A673 (cell line): ENCODE measurements at regions not wholly inside any gene's neighbourhood (a gene's known extent, or its start where the extent isn't known, plus 50 kb on each side); places are given as distances from the start of the nearest gene placed in this dataset.
"Not testable (repeated sequence)": the region's sequence is repeated elsewhere in the genome, so short reads cannot be mapped to it uniquely, and the experiment has no call there.

Source experiments
- BruUV-seq: library from RNA; stranded (reverse); fragments of 400-500 nt; replicated peaks from 2 replicates; lab custom pipeline; 2021; lab: Mats Ljungman, UMichigan
- CTCF ChIA-PET: fragments of 300-600 bp; sonication (Branson Sonifier 250); formaldehyde crosslinking; loops from one replicate; lab custom pipeline; 2022; ENCODE audit warnings: antibody characterized with exemption; lab: Charles Lee
- POLR2A ChIA-PET: fragments of 300-600 bp; sonication (Branson Sonifier 250); formaldehyde crosslinking; loops from one replicate; lab custom pipeline; 2022; ENCODE audit warnings: antibody characterized with exemption; ENCODE audit not compliant: low non-redundant PET; lab: Charles Lee
- DNase-seq: peaks from one replicate; pipeline ENCODE4 v3.0.0-alpha.2; 2015; ENCODE audit warnings: low spot score
- H3K27ac ChIP-seq: fragments of 200-600 bp; sonication (generic); 2 replicates; pipeline ENCODE4 v1.5.1; 2016; ENCODE audit warnings: mixed run types, low read depth, mild to moderate bottlenecking, mixed read lengths, antibody characterized with exemption, low read length; ENCODE audit not compliant: poor library complexity, severe bottlenecking
- H3K27me3 ChIP-seq: fragments of 200-600 bp; sonication (generic); replicated peaks from 2 replicates; pipeline ENCODE4 v1.6.1; 2017; ENCODE audit warnings: mixed run types, low read depth, mild to moderate bottlenecking, mixed read lengths, antibody characterized with exemption, low read length; ENCODE audit not compliant: insufficient read depth, poor library complexity
- H3K36me3 ChIP-seq: fragments of 200-600 bp; sonication (generic); 2 replicates; pipeline ENCODE4 v1.6.1; 2016; ENCODE audit warnings: mixed run types, mild to moderate bottlenecking, mixed read lengths, antibody characterized with exemption, low read length; ENCODE audit not compliant: insufficient read depth, poor library complexity, severe bottlenecking
- H3K4me1 ChIP-seq: fragments of 200-600 bp; sonication (generic); 2 replicates; pipeline ENCODE4 v1.6.1; 2017; ENCODE audit warnings: mixed run types, mild to moderate bottlenecking, mixed read lengths, antibody characterized with exemption, low read length; ENCODE audit not compliant: insufficient read depth, poor library complexity, severe bottlenecking
- H3K4me3 ChIP-seq: fragments of 200-600 bp; sonication (generic); 2 replicates; pipeline ENCODE4 v1.5.1; 2016; ENCODE audit warnings: low read depth, mixed run types, mild to moderate bottlenecking, mixed read lengths, low read length; ENCODE audit not compliant: poor library complexity, severe bottlenecking
- H3K9me3 ChIP-seq: fragments of 200-600 bp; sonication (generic); 2 replicates; pipeline ENCODE4 v1.6.1; 2016; ENCODE audit warnings: mixed run types, low read depth, mild to moderate bottlenecking, mixed read lengths, antibody characterized with exemption, low read length; ENCODE audit not compliant: poor library complexity, severe bottlenecking
- CTCF ChIP-seq: fragments of 300-800, 200-600 bp; sonication (generic); conservative IDR thresholded peaks from 2 replicates; pipeline ENCODE4 v1.5.1; 2017; ENCODE audit warnings: low read depth, mild to moderate bottlenecking, antibody characterized with exemption, low read length, moderate library complexity, mixed read lengths
- EZH2 ChIP-seq: fragments of 200-600 bp; sonication (generic); IDR thresholded peaks from 2 replicates; pipeline ENCODE4 v1.6.1; 2017; ENCODE audit warnings: borderline replicate concordance, low read depth, mild to moderate bottlenecking, mixed read lengths, antibody characterized with exemption, low read length; ENCODE audit not compliant: poor library complexity, severe bottlenecking
- intact Hi-C: fragments of 100-400 bp; cut with micrococcal nuclease; formaldehyde crosslinking; loops from one replicate; pipeline ENCODE4 v1.10.0; 2022; ENCODE audit not compliant: unreplicated experiment

GRCh38 chr2:236833501-236834073, 252.1 kb upstream of the COPS8 start:
- no peak for DNase-seq
- BruUV-seq, result no TSS peak
- H3K4me3 ChIP-seq, result no peak overlapping the region
- no peak for TF ChIP-seq EZH2
- TF ChIP-seq CTCF, result no peak
- intact Hi-C loops, result no loop called here
- POLR2A ChIA-PET, result no interaction called here
- H3K27ac ChIP-seq, result no peak overlapping the region
- H3K4me1 ChIP-seq, result no peaks in the 10 kb centered on the region
- no peaks in the 10 kb centered on the region for H3K9me3 ChIP-seq
- CTCF ChIA-PET, result no interaction called here
- no peaks in the 10 kb centered on the region for H3K27me3 ChIP-seq
- no peaks in the 10 kb centered on the region for H3K36me3 ChIP-seq

GRCh38 chr2:236834284-236834683, 251.4 kb upstream of the COPS8 start:
- Histone ChIP-seq H3K4me1 (no peaks in the 10 kb centered on the region), H3K4me3 (no peak overlapping the region), H3K36me3 (no peaks in the 10 kb centered on the region), H3K27ac (no peak overlapping the region), H3K27me3 (no peaks in the 10 kb centered on the region), H3K9me3 (no peaks in the 10 kb centered on the region)
- TF ChIP-seq CTCF (no peak), EZH2 (no peak)
- no peak for DNase-seq
- CTCF ChIA-PET, result no interaction called here
- BruUV-seq, result no TSS peak
- intact Hi-C loops, result no loop called here
- POLR2A ChIA-PET, result no interaction called here

- intact Hi-C loops, result no loop called here
- POLR2A ChIA-PET, result no interaction called here
- H3K9me3 ChIP-seq, result no peaks in the 10 kb centered on the region
- H3K27me3 ChIP-seq, result no peaks in the 10 kb centered on the region
- H3K4me3 ChIP-seq, result no peak overlapping the region
- no peak for TF ChIP-seq EZH2
- TF ChIP-seq CTCF, result no peak
- no peak overlapping the region for H3K27ac ChIP-seq
- no TSS peak for BruUV-seq
- no peak for DNase-seq
- H3K4me1 ChIP-seq, result no peaks in the 10 kb centered on the region
- CTCF ChIA-PET, result no interaction called here
- H3K36me3 ChIP-seq, result no peaks in the 10 kb centered on the region
Observed at GRCh38 chr2:236835307-236836024, 250.2 kb upstream of the COPS8 start.

GRCh38 chr2:236836028-236836427, 249.7 kb upstream of the COPS8 start:
- H3K36me3 ChIP-seq, BruUV-seq, H3K4me1 ChIP-seq, DNase-seq, CTCF ChIA-PET, intact Hi-C loops, H3K27ac ChIP-seq, H3K4me3 ChIP-seq, H3K9me3 ChIP-seq, H3K27me3 ChIP-seq, POLR2A ChIA-PET: not testable (repeated sequence)
